ENCODE measurements at regions not wholly inside any gene's neighbourhood (a gene's known extent, or its start where the extent isn't known, plus 50 kb on each side); places are given as distances from the start of the nearest gene placed in this dataset.
"Not testable (repeated sequence)": the region's sequence is repeated elsewhere in the genome, so short reads cannot be mapped to it uniquely, and the experiment has no call there.

DNA sequence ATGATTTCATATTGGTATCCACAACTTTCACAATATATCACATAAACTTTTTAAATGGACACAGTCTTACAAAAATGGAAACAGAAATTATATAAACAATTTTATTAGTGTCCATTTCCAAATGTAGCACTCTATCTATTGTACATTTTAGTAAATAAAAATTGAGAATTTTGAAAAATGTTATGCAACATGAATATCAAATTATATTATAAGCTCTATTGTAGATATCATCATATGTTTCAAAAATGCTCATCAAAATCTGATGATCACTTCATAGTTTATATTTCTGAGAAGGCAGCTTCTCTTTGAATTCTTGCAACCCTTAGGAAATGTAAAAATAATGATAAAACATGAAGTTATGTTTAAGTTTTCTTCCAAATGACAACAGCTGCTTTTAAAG lies 1928.6 kb downstream of the PCDH9 start:
- H3K4me3 ChIP-seq (ENCODE audit: low read length): no peak overlapping the region
- ATAC-seq (no peak), DNase-seq (no peak)
- no peak overlapping the region for H3K27ac ChIP-seq (ENCODE audit: low read length)
- no peaks in the 10 kb centered on the region for H3K4me1 ChIP-seq (ENCODE audit: control insufficient read depth, insufficient read depth, low read length)
- H3K27me3 ChIP-seq (ENCODE audit: control insufficient read depth, insufficient read depth): no peaks in the 10 kb centered on the region
- no peaks in the 10 kb centered on the region for H3K9me3 ChIP-seq (ENCODE audit: control insufficient read depth, low read length)
- intact Hi-C loops (cut with DNase I): no loop called here

GRCh38 chr13:65300220-65300619 lies 1929.9 kb downstream of the PCDH9 start:
- Histone ChIP-seq H3K9me3 (ENCODE audit: control insufficient read depth, low read length) (no peaks in the 10 kb centered on the region), H3K4me1 (ENCODE audit: control insufficient read depth, insufficient read depth, low read length) (no peaks in the 10 kb centered on the region), H3K27me3 (ENCODE audit: control insufficient read depth, insufficient read depth) (no peaks in the 10 kb centered on the region), H3K4me3 (ENCODE audit: low read length) (no peak overlapping the region), H3K27ac (ENCODE audit: low read length) (no peak overlapping the region)
- ATAC-seq (no peak), DNase-seq (no peak)
- intact Hi-C loops (cut with DNase I): no loop called here

GRCh38 chr13:65293530-65294198 lies 1936.5 kb downstream of the PCDH9 start:
- ATAC-seq: no peak

DNA sequence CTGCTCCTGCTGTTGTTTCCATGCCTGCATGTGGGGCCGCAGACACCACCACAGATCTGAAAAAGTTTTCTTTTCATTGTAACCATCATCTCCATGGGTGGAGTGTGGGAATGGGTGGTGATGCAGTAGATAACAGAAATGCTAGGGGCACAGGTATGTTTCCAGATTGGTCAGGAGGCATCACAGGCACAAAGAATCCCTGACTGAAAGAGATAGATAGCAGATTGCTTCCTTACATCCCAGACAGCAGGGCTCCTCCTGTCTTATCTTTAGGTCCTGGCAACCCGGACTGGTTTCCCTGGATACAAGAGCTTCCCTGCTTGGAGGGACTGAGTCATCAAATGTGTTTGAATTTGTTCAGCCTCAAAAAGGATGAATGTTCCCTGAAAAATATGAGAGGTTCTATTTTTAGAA lies 1937.6 kb downstream of the PCDH9 start:
- no peaks in the 10 kb centered on the region for H3K27me3 ChIP-seq (ENCODE audit: control insufficient read depth, insufficient read depth)
- intact Hi-C loops (cut with DNase I): no loop called here
- no peaks in the 10 kb centered on the region for H3K9me3 ChIP-seq (ENCODE audit: control insufficient read depth, low read length)
- no peak overlapping the region for H3K27ac ChIP-seq (ENCODE audit: low read length)
- no peak for ATAC-seq
- WGBS: 20% methylated on average over 2 of the region's 2 CpGs
- no peak for DNase-seq
- H3K4me1 ChIP-seq (ENCODE audit: control insufficient read depth, insufficient read depth, low read length): no peaks in the 10 kb centered on the region
- H3K4me3 ChIP-seq (ENCODE audit: low read length): no peak overlapping the region

More at GRCh38 chr13:65293530-65294198, 1936.5 kb downstream of the PCDH9 start:
- no peaks in the 10 kb centered on the region for H3K9me3 ChIP-seq (ENCODE audit: control insufficient read depth, low read length)
- 81% methylated on average over 4 of the region's 4 CpGs for WGBS
- H3K4me1 ChIP-seq (ENCODE audit: control insufficient read depth, insufficient read depth, low read length): no peaks in the 10 kb centered on the region
- H3K4me3 ChIP-seq (ENCODE audit: low read length): no peak overlapping the region
- no peak overlapping the region for H3K27ac ChIP-seq (ENCODE audit: low read length)
- intact Hi-C loops (cut with DNase I): no loop called here
- H3K27me3 ChIP-seq (ENCODE audit: control insufficient read depth, insufficient read depth): no peaks in the 10 kb centered on the region
- no peak for DNase-seq

DNA sequence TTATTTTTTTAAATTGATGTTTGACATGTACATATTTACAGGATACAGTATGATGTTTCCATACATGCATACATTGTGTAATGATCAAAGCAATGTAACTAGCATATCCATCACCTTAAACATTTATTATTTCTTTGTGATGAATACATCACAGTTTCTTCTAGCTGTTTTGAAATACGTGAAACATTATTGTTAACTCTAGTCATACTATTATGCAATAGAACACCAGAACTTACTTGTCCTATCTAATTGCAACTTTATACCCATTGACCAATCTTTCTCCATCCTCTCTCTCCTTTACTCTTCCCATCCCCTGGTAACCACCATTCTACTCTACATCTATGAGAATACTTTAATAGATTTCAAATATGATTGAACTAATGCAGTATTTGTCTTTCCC lies 1942.7 kb downstream of the PCDH9 start:
- intact Hi-C loops (cut with DNase I): no loop called here
- no peaks in the 10 kb centered on the region for H3K4me1 ChIP-seq (ENCODE audit: control insufficient read depth, insufficient read depth, low read length)
- H3K4me3 ChIP-seq (ENCODE audit: low read length): no peak overlapping the region
- no peak overlapping the region for H3K27ac ChIP-seq (ENCODE audit: low read length)
- WGBS: 91% methylated on average over 1 of the region's 1 CpG
- no peaks in the 10 kb centered on the region for H3K27me3 ChIP-seq (ENCODE audit: control insufficient read depth, insufficient read depth)
- no peak for DNase-seq
- ATAC-seq: no peak
- H3K9me3 ChIP-seq (ENCODE audit: control insufficient read depth, low read length): no peaks in the 10 kb centered on the region

- H3K4me3 ChIP-seq (ENCODE audit: low read length): no peak overlapping the region
- H3K27me3 ChIP-seq (ENCODE audit: control insufficient read depth, insufficient read depth): no peaks in the 10 kb centered on the region
- WGBS: 80% methylated on average over 5 of the region's 5 CpGs
- no peak for ATAC-seq
- no peaks in the 10 kb centered on the region for H3K9me3 ChIP-seq (ENCODE audit: control insufficient read depth, low read length)
- intact Hi-C loops (cut with DNase I): no loop called here
- DNase-seq: no peak
- no peak overlapping the region for H3K27ac ChIP-seq (ENCODE audit: low read length)
- H3K4me1 ChIP-seq (ENCODE audit: control insufficient read depth, insufficient read depth, low read length): no peaks in the 10 kb centered on the region
These were observed 1954.1 kb downstream of the PCDH9 start for GRCh38 chr13:65275838-65276630.

GRCh38 chr13:65275108-65275507 lies 1955.0 kb downstream of the PCDH9 start:
- Histone ChIP-seq H3K4me1 (ENCODE audit: control insufficient read depth, insufficient read depth, low read length) (no peaks in the 10 kb centered on the region), H3K27me3 (ENCODE audit: control insufficient read depth, insufficient read depth) (no peaks in the 10 kb centered on the region), H3K9me3 (ENCODE audit: control insufficient read depth, low read length) (no peaks in the 10 kb centered on the region), H3K27ac (ENCODE audit: low read length) (no peak overlapping the region), H3K4me3 (ENCODE audit: low read length) (no peak overlapping the region)
- intact Hi-C loops (cut with DNase I): no loop called here
- 90% methylated on average over 3 of the region's 3 CpGs for WGBS
- no peak for DNase-seq
- no peak for ATAC-seq

DNA sequence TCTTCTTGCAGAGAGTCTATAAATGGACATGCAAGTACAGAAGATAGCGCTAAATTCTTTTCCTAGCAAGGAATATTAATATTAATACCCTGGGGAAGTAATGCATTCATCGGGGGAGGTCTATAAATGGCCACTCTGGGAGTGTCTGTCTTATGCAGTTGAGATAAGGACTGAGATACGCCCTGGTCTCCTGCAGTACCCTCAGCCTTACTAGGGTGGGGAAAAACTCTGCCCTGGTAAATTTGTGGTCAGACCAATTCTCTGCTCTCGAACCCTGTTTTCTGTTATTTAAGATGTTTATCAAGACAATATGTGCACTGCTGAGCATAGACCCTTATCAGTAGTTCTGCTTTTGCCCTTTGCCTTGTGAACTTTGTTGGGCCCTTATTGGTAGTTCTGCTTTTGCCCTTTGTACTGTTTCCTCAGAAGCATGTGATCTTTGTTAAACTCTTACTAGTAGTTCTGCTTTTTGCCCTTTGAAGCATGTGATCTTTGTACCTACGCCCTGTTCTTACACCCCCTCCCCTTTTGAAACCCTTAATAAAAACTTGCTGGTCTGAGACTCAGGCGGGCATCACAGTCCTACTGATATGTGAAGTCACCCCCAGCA lies 1956.2 kb downstream of the PCDH9 start:
- WGBS: 86% methylated on average over 6 of the region's 6 CpGs
- H3K4me1 ChIP-seq (ENCODE audit: control insufficient read depth, insufficient read depth, low read length); DNase-seq; H3K27ac ChIP-seq (ENCODE audit: low read length); H3K27me3 ChIP-seq (ENCODE audit: control insufficient read depth, insufficient read depth); ATAC-seq; H3K9me3 ChIP-seq (ENCODE audit: control insufficient read depth, low read length); intact Hi-C loops (cut with DNase I); H3K4me3 ChIP-seq (ENCODE audit: low read length): not testable (repeated sequence)

DNA sequence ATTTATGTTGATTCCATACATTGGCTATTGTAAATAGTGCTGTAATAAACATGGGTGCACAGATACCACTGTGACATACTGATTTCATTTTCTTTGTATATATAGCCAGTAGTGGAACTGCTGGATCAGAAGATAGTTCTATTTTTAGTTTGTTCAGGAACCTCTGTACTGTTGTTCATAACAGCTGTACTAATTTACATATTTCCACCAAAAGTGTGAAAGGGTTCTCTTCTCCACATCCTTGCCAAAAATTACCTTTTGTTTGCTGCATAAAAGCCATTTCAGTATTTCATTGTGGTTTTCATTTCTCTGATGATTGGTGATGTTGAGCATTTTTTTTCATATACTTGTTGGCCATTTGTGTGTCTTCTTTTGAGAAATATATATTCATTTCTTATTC lies 1962.1 kb downstream of the PCDH9 start:
- Histone ChIP-seq H3K27ac (ENCODE audit: low read length) (no peak overlapping the region), H3K4me3 (ENCODE audit: low read length) (no peak overlapping the region), H3K27me3 (ENCODE audit: control insufficient read depth, insufficient read depth) (no peaks in the 10 kb centered on the region), H3K4me1 (ENCODE audit: control insufficient read depth, insufficient read depth, low read length) (no peaks in the 10 kb centered on the region), H3K9me3 (ENCODE audit: control insufficient read depth, low read length) (no peaks in the 10 kb centered on the region)
- intact Hi-C loops (cut with DNase I): no loop called here
- DNase-seq: no peak
- no peak for ATAC-seq

DNA sequence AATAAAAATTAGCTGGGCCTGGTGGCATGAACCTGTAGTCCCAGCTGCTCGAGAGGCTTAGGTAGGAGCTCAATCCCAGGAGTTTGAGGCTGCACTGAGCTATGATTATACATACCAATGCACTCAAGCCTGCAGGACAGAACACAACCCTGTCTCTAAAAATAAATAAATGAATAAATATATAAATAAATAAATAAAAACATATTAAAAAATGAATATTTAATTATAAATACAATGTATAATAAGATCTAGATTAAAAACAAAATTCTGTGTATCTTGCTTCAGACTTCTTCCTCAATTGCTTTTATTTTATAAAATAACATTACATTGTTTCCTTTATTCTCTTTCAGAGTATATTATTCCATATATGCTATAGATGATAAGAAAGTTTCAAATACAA lies 1964.1 kb downstream of the PCDH9 start:
- intact Hi-C loops (cut with DNase I): no loop called here
- DNase-seq: no peak
- Histone ChIP-seq H3K27me3 (ENCODE audit: control insufficient read depth, insufficient read depth) (no peaks in the 10 kb centered on the region), H3K4me1 (ENCODE audit: control insufficient read depth, insufficient read depth, low read length) (no peaks in the 10 kb centered on the region), H3K4me3 (ENCODE audit: low read length) (no peak overlapping the region), H3K9me3 (ENCODE audit: control insufficient read depth, low read length) (no peaks in the 10 kb centered on the region), H3K27ac (ENCODE audit: low read length) (no peak overlapping the region)
- 79% methylated on average over 1 of the region's 1 CpG for WGBS
- ATAC-seq: no peak

GRCh38 chr13:65264066-65264465 lies 1966.1 kb downstream of the PCDH9 start:
- no peaks in the 10 kb centered on the region for H3K9me3 ChIP-seq (ENCODE audit: control insufficient read depth, low read length)
- H3K4me3 ChIP-seq (ENCODE audit: low read length): no peak overlapping the region
- WGBS: 66% methylated on average over 2 of the region's 2 CpGs
- no peak for ATAC-seq
- no peak overlapping the region for H3K27ac ChIP-seq (ENCODE audit: low read length)
- DNase-seq: no peak
- H3K27me3 ChIP-seq (ENCODE audit: control insufficient read depth, insufficient read depth): no peaks in the 10 kb centered on the region
- intact Hi-C loops (cut with DNase I): no loop called here
- no peaks in the 10 kb centered on the region for H3K4me1 ChIP-seq (ENCODE audit: control insufficient read depth, insufficient read depth, low read length)
